ENCODE measurements at regions not wholly inside any gene's neighbourhood (a gene's known extent, or its start where the extent isn't known, plus 50 kb on each side); places are given as distances from the start of the nearest gene placed in this dataset.

GRCh38 chr9:115210699-115211098, 92.7 kb upstream of the TNC start:
- DNase-seq, result no peak

- DNase-seq, result peak; percentile 3
These were observed 93.6 kb upstream of the TNC start for GRCh38 chr9:115211413-115212124.

- no peak for DNase-seq
These were observed 94.2 kb upstream of the TNC start for GRCh38 chr9:115212125-115212605.

- no peak for DNase-seq
These were observed 94.9 kb upstream of the TNC start for GRCh38 chr9:115212832-115213231.

GRCh38 chr9:115213818-115214334, 95.9 kb upstream of the TNC start:
- no peak for DNase-seq

- no peak for DNase-seq
These were observed 98.9 kb upstream of the TNC start for GRCh38 chr9:115216873-115217272.

- DNase-seq, result no peak
These were observed 102.5 kb upstream of the TNC start for GRCh38 chr9:115220319-115221005.

- no peak for DNase-seq
These were observed 105.5 kb upstream of the TNC start for GRCh38 chr9:115223471-115223870.

- no peak for DNase-seq
These were observed 107.6 kb upstream of the TNC start for GRCh38 chr9:115225459-115226116.

- no peak for DNase-seq
These were observed 108.2 kb upstream of the TNC start for GRCh38 chr9:115226152-115226551.

- no peak for DNase-seq
These were observed 111.5 kb upstream of the TNC start for GRCh38 chr9:115229496-115229895.

GRCh38 chr9:115230924-115231515, 113.1 kb upstream of the TNC start:
- DNase-seq, result no peak

- no peak for DNase-seq
These were observed 114.3 kb upstream of the TNC start for GRCh38 chr9:115232181-115232774.

- no peak for DNase-seq
These were observed 116.1 kb upstream of the TNC start for GRCh38 chr9:115234094-115234493.

- DNase-seq, result no peak
These were observed 117.3 kb upstream of the TNC start for GRCh38 chr9:115235221-115235620.

- no peak for DNase-seq
These were observed 119.5 kb upstream of the TNC start for GRCh38 chr9:115237385-115237998.

- DNase-seq, result no peak
These were observed 122.7 kb upstream of the TNC start for GRCh38 chr9:115240676-115241075.

GRCh38 chr9:115241641-115242040, 123.7 kb upstream of the TNC start:
- DNase-seq, result no peak

GRCh38 chr9:115249488-115249887, 131.5 kb upstream of the TNC start:
- DNase-seq, result no peak

- no peak for DNase-seq
These were observed 132.7 kb upstream of the TNC start for GRCh38 chr9:115250621-115251032.

GRCh38 chr9:115254287-115255180, 136.6 kb upstream of the TNC start:
- DNase-seq, result no peak

All from activated CD4-positive, alpha-beta T cell treated with anti-CD3 and anti-CD28 coated beads, Interleukin-2, Interleukin-6, amounts not matched to agents 100 ng/mL and 50 ng/mL, durations not matched to agents 16 hours and 8 hours (primary cell).